ENCODE measurements at regions not wholly inside any gene's neighbourhood (a gene's known extent, or its start where the extent isn't known, plus 50 kb on each side); places are given as distances from the start of the nearest gene placed in this dataset.

GRCh38 chr2:52810460-52810859 lies 957.1 kb upstream of the CHAC2 start:
- H3F3A ChIP-seq (ENCODE audit: control insufficient read depth, insufficient read depth) = no peaks in the 10 kb centered on the region
- H3K9me3 ChIP-seq (ENCODE audit: control insufficient read depth, insufficient read depth, low read length) = no peaks in the 10 kb centered on the region
- H3K79me2 ChIP-seq (ENCODE audit: control insufficient read depth, low read length) = no peaks in the 10 kb centered on the region
- no peaks in the 10 kb centered on the region for H3K9me2 ChIP-seq (replicated peaks; ENCODE audit: control insufficient read depth, low read length)
- no peak overlapping the region for H3K4me3 ChIP-seq (ENCODE audit: low read length)
- no peak overlapping the region for H3K4me2 ChIP-seq (ENCODE audit: low read length)
- H3K27me3 ChIP-seq (ENCODE audit: control insufficient read depth, low read length) = no peaks in the 10 kb centered on the region
- no peaks in the 10 kb centered on the region for H4K20me1 ChIP-seq (ENCODE audit: control insufficient read depth, insufficient read depth, low read depth, low read length)
- no peaks in the 10 kb centered on the region for H3K36me3 ChIP-seq (ENCODE audit: control insufficient read depth, low read length)
- no peak overlapping the region for H3K27ac ChIP-seq (ENCODE audit: low read depth, low read length)
- TF ChIP-seq CTCF (IDR thresholded peaks at IDR 0.05; ENCODE audit: low read depth, low read length, poor library complexity, severe bottlenecking) = peak; percentile 21
- no peak for TF ChIP-seq EZH2phosphoT487 (IDR thresholded peaks at IDR 0.05; ENCODE audit: borderline replicate concordance, low read length)
- H3K4me1 ChIP-seq (ENCODE audit: control insufficient read depth, low read length) = no peaks in the 10 kb centered on the region

- Histone ChIP-seq H3K36me3 (ENCODE audit: control insufficient read depth, low read length) (no peaks in the 10 kb centered on the region), H3K9me3 (ENCODE audit: control insufficient read depth, insufficient read depth, low read length) (no peaks in the 10 kb centered on the region), H3F3A (ENCODE audit: control insufficient read depth, insufficient read depth) (no peaks in the 10 kb centered on the region), H3K4me2 (ENCODE audit: low read length) (no peak overlapping the region), H3K79me2 (ENCODE audit: control insufficient read depth, low read length) (no peaks in the 10 kb centered on the region), H3K27me3 (ENCODE audit: control insufficient read depth, low read length) (no peaks in the 10 kb centered on the region), H3K4me3 (ENCODE audit: low read length) (no peak overlapping the region), H3K27ac (ENCODE audit: low read depth, low read length) (no peak overlapping the region), H3K4me1 (ENCODE audit: control insufficient read depth, low read length) (no peaks in the 10 kb centered on the region), H3K9me2 (replicated peaks; ENCODE audit: control insufficient read depth, low read length) (no peaks in the 10 kb centered on the region), H4K20me1 (ENCODE audit: control insufficient read depth, insufficient read depth, low read depth, low read length) (no peaks in the 10 kb centered on the region)
- TF ChIP-seq EZH2phosphoT487 (IDR thresholded peaks at IDR 0.05; ENCODE audit: borderline replicate concordance, low read length) = no peak
Measured at GRCh38 chr2:52805901-52806410, 961.6 kb upstream of the CHAC2 start.

GRCh38 chr2:52794581-52794980 lies 973.0 kb upstream of the CHAC2 start:
- Histone ChIP-seq H3K9me3 (ENCODE audit: control insufficient read depth, insufficient read depth, low read length) (no peaks in the 10 kb centered on the region), H3K27ac (ENCODE audit: low read depth, low read length) (no peak overlapping the region)

More at GRCh38 chr2:52794581-52794980, 973.0 kb upstream of the CHAC2 start:
- no peaks in the 10 kb centered on the region for H3K36me3 ChIP-seq (ENCODE audit: control insufficient read depth, low read length)
- TF ChIP-seq EZH2phosphoT487 (IDR thresholded peaks at IDR 0.05; ENCODE audit: borderline replicate concordance, low read length) = no peak
- no peak for TF ChIP-seq CTCF (IDR thresholded peaks at IDR 0.05; ENCODE audit: low read depth, low read length, poor library complexity, severe bottlenecking)
- no peaks in the 10 kb centered on the region for H3K79me2 ChIP-seq (ENCODE audit: control insufficient read depth, low read length)
- no peaks in the 10 kb centered on the region for H3K27me3 ChIP-seq (ENCODE audit: control insufficient read depth, low read length)
- no peaks in the 10 kb centered on the region for H3F3A ChIP-seq (ENCODE audit: control insufficient read depth, insufficient read depth)
- no peak overlapping the region for H3K4me2 ChIP-seq (ENCODE audit: low read length)
- H3K9me2 ChIP-seq (replicated peaks; ENCODE audit: control insufficient read depth, low read length) = no peaks in the 10 kb centered on the region
- H3K4me1 ChIP-seq (ENCODE audit: control insufficient read depth, low read length) = no peaks in the 10 kb centered on the region
- no peak overlapping the region for H3K4me3 ChIP-seq (ENCODE audit: low read length)
- no peaks in the 10 kb centered on the region for H4K20me1 ChIP-seq (ENCODE audit: control insufficient read depth, insufficient read depth, low read depth, low read length)

Measured in DOHH2 (cell line).